Heart left ventricle (tissue), 13 donors: ENCODE measurements at regions not wholly inside any gene's neighbourhood (a gene's known extent, or its start where the extent isn't known, plus 50 kb on each side); places are given as distances from the start of the nearest gene placed in this dataset.

Experiments
- CTCF ChIP-seq, 12 donors: fragments of 200-600 bp; sonication (generic) in 4 of 12; IDR thresholded peaks; one replicate each; pipeline versions ENCODE4 v1.5.0 to v1.8.0; 2018 to 2022; ENCODE audit warnings: antibody characterized with exemption in 12 of 12, mild to moderate bottlenecking in 5 of 12
- POLR2A ChIP-seq, 2 donors: fragments of 450-650 bp; IDR thresholded peaks; one replicate each; pipeline ENCODE4 v1.6.1; 2017; ENCODE audit warnings: antibody characterized with exemption in 2 of 2, mild to moderate bottlenecking in 2 of 2, moderate library complexity in 2 of 2
- donor health status: ischemic (EF 13 %, LVEDD 7.1; RV severe dilation, severe dysfunction).
- donor health status: DM: no; HTN: yes; CAD: no.
- donor health status: DM: no; HTN: no; CAD: no.
- donor health status: ischemic (EF 25% LVEDD 6.9; RV normal size, moderate dysfunction).
- donor health status: ischemic (EF 25% LVEDD 5.7; RV mildly dilated, moderate dysfunction).
- donor health status: ischemic (EF 35%, LVEDD 5.7; RV mildly dilated, moderate dysfunction).
- donor health status: nonischemic (EF 11% LVEDD 7.7; RV severe dilation, severe dysfunction).
- donor health status: DM: yes; HTN: yes; CAD: no.
- donor health status: PGD.
- donor health status: ischemic (EF 29% LVEDD 5.4; RV normal size, mild dysfunction).
- donor health status: nonischemic (EF 23%, LVEDD 6.1; RV moderate dilation, normal function).

DNA sequence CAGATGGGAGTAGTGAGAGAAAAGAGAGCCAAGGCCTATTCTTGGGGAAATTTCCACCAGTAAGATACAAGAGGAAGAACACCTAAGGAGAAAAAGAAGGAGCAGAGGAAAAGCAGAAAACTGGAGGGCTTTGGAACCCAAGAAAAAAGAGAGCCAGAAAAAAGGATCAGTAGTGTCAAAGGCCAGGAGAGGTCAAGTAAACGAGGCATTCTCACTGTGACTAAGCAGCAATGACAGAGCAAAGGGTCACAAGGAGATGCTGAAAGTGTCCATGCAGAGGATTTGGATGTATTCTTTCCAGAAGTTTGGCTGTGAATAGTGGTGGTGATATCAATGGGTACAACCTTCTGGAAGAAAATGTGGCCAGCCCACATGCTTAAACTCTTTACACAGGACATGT lies 109.5 kb downstream of the DYNAP start:
- TF ChIP-seq CTCF (IDR thresholded peaks at IDR 0.05) (no peak), POLR2A (IDR thresholded peaks at IDR 0.05) (no peak)
